ENCODE measurements at regions not wholly inside any gene's neighbourhood (a gene's known extent, or its start where the extent isn't known, plus 50 kb on each side); places are given as distances from the start of the nearest gene placed in this dataset.

DNA sequence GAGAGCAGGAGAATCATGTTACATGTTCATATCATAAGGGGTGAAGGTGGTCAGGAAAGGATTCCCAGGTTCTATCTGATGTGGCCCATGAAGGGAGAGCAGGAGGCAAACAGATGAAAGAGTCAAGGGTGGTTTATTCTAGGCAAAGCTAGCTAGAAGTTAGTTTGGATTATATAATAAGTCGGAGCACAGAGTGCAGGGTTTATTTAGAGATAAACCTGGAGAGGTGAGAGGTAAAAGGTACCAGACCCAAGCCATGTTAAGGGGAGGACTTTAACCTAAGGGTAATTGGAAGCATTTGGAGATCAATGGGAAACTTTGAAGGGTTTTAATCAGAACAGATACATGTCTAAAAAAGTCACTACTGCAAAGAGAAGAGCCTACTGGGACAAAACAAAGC lies 69.2 kb upstream of the LRATD1 start:
- Histone ChIP-seq H3K36me3 (ENCODE audit: control insufficient read depth in 2 of 2, insufficient read depth in 1 of 2, low read length in 2 of 2) (no peaks in the 10 kb centered on the region), H3K9me3 (ENCODE audit: control insufficient read depth, insufficient read depth, low read depth, low read length) (no peaks in the 10 kb centered on the region), H3K4me3 (ENCODE audit: low read depth, low read length) (no peak overlapping the region), H3K4me1 (ENCODE audit: control insufficient read depth, insufficient read depth, low read length) (no peaks in the 10 kb centered on the region), H3K27ac (ENCODE audit: extremely low read depth, low read depth, low read length) (no peak overlapping the region)
- ChIA-PET POLR2A (no interaction called here), CTCF (no interaction called here)
- TF ChIP-seq ZNF626 (tag by site-specific recombination; IDR thresholded peaks at IDR 0.05) (no peak), ZNF292 (tag by site-specific recombination; IDR thresholded peaks at IDR 0.05; ENCODE audit: borderline replicate concordance, low read depth) (no peak), GLI2 (tag by site-specific recombination; IDR thresholded peaks at IDR 0.05; ENCODE audit: borderline replicate concordance, low read depth) (no peak), ZNF24 (tag by site-specific recombination; IDR thresholded peaks at IDR 0.05) (no peak), ZNF23 (tag by site-specific recombination; IDR thresholded peaks at IDR 0.05; ENCODE audit: borderline replicate concordance) (no peak), ZNF585B (tag by site-specific recombination; IDR thresholded peaks at IDR 0.05) (no peak), EGR2 (tag by site-specific recombination; IDR thresholded peaks at IDR 0.05; ENCODE audit: low read depth) (no peak), ZNF404 (tag by site-specific recombination; IDR thresholded peaks at IDR 0.05) (no peak), ZNF521 (tag by site-specific recombination; IDR thresholded peaks at IDR 0.05) (no peak), GFI1B (tag by site-specific recombination; IDR thresholded peaks at IDR 0.05) (no peak), OSR2 (tag by site-specific recombination; IDR thresholded peaks at IDR 0.05) (no peak), SP2 (tag by site-specific recombination; IDR thresholded peaks at IDR 0.05) (no peak), YY2 (tag by site-specific recombination; IDR thresholded peaks at IDR 0.05) (no peak), ZSCAN30 (tag by site-specific recombination; IDR thresholded peaks at IDR 0.05) (no peak), ZNF157 (tag by site-specific recombination; IDR thresholded peaks at IDR 0.05) (no peak)
- TF ChIP-seq, protein P1, sequence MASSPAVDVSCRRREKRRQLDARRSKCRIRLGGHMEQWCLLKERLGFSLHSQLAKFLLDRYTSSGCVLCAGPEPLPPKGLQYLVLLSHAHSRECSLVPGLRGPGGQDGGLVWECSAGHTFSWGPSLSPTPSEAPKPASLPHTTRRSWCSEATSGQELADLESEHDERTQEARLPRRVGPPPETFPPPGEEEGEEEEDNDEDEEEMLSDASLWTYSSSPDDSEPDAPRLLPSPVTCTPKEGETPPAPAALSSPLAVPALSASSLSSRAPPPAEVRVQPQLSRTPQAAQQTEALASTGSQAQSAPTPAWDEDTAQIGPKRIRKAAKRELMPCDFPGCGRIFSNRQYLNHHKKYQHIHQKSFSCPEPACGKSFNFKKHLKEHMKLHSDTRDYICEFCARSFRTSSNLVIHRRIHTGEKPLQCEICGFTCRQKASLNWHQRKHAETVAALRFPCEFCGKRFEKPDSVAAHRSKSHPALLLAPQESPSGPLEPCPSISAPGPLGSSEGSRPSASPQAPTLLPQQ (tag by site-specific recombination; IDR thresholded peaks at IDR 0.05) = no peak
- TF ChIP-seq, protein P2, sequence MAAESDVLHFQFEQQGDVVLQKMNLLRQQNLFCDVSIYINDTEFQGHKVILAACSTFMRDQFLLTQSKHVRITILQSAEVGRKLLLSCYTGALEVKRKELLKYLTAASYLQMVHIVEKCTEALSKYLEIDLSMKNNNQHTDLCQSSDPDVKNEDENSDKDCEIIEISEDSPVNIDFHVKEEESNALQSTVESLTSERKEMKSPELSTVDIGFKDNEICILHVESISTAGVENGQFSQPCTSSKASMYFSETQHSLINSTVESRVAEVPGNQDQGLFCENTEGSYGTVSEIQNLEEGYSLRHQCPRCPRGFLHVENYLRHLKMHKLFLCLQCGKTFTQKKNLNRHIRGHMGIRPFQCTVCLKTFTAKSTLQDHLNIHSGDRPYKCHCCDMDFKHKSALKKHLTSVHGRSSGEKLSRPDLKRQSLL (tag by site-specific recombination; IDR thresholded peaks at IDR 0.05) = no peak
- TF ChIP-seq, protein P3, sequence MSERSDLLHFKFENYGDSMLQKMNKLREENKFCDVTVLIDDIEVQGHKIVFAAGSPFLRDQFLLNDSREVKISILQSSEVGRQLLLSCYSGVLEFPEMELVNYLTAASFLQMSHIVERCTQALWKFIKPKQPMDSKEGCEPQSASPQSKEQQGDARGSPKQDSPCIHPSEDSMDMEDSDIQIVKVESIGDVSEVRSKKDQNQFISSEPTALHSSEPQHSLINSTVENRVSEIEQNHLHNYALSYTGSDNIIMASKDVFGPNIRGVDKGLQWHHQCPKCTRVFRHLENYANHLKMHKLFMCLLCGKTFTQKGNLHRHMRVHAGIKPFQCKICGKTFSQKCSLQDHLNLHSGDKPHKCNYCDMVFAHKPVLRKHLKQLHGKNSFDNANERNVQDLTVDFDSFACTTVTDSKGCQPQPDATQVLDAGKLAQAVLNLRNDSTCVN (tag by site-specific recombination; optimal IDR thresholded peaks at IDR 0.05) = no peak
- TF ChIP-seq, protein P4, sequence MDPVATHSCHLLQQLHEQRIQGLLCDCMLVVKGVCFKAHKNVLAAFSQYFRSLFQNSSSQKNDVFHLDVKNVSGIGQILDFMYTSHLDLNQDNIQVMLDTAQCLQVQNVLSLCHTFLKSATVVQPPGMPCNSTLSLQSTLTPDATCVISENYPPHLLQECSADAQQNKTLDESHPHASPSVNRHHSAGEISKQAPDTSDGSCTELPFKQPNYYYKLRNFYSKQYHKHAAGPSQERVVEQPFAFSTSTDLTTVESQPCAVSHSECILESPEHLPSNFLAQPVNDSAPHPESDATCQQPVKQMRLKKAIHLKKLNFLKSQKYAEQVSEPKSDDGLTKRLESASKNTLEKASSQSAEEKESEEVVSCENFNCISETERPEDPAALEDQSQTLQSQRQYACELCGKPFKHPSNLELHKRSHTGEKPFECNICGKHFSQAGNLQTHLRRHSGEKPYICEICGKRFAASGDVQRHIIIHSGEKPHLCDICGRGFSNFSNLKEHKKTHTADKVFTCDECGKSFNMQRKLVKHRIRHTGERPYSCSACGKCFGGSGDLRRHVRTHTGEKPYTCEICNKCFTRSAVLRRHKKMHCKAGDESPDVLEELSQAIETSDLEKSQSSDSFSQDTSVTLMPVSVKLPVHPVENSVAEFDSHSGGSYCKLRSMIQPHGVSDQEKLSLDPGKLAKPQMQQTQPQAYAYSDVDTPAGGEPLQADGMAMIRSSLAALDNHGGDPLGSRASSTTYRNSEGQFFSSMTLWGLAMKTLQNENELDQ (tag by site-specific recombination; IDR thresholded peaks at IDR 0.05; ENCODE audit: low read depth) = no peak

DNA sequence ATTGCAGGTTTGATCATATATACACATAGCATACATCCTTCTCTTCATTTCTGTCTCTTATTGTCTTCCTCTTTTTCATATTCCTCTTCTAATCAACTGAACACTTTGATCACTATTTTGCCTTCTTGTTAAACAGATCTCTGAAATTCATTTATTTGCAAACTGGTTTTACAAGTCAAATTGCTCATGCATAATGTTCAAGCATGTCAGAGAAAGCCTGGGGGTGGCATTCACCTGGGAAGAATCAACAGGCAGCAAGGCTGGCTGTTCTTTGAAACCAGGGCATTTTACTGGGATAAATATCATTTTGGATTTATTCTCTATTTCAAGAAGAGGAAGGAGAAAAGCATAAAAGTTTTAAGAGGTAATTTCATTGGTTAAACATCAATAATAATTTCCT lies 66.9 kb upstream of the LRATD1 start:
- Histone ChIP-seq H3K4me1 (ENCODE audit: control insufficient read depth, insufficient read depth, low read length) (no peaks in the 10 kb centered on the region), H3K9me3 (ENCODE audit: control insufficient read depth, insufficient read depth, low read depth, low read length) (no peaks in the 10 kb centered on the region), H3K4me3 (ENCODE audit: low read depth, low read length) (no peak overlapping the region), H3K36me3 (ENCODE audit: control insufficient read depth in 2 of 2, insufficient read depth in 1 of 2, low read length in 2 of 2) (no peaks in the 10 kb centered on the region), H3K27ac (ENCODE audit: extremely low read depth, low read depth, low read length) (no peak overlapping the region)
- POLR2A ChIA-PET = no interaction called here
- CTCF ChIA-PET = no interaction called here
- TF ChIP-seq YY1 (tag by site-specific recombination; IDR thresholded peaks at IDR 0.05) (no peak), ZNF792 (tag by site-specific recombination; IDR thresholded peaks at IDR 0.05) (no peak), TRIM28 (IDR thresholded peaks at IDR 0.05; ENCODE audit: borderline replicate concordance, low read length) (no peak), ZNF785 (tag by site-specific recombination; IDR thresholded peaks at IDR 0.05) (no peak), ZNF768 (tag by site-specific recombination; IDR thresholded peaks at IDR 0.05) (no peak)
- TF ChIP-seq, protein P5, sequence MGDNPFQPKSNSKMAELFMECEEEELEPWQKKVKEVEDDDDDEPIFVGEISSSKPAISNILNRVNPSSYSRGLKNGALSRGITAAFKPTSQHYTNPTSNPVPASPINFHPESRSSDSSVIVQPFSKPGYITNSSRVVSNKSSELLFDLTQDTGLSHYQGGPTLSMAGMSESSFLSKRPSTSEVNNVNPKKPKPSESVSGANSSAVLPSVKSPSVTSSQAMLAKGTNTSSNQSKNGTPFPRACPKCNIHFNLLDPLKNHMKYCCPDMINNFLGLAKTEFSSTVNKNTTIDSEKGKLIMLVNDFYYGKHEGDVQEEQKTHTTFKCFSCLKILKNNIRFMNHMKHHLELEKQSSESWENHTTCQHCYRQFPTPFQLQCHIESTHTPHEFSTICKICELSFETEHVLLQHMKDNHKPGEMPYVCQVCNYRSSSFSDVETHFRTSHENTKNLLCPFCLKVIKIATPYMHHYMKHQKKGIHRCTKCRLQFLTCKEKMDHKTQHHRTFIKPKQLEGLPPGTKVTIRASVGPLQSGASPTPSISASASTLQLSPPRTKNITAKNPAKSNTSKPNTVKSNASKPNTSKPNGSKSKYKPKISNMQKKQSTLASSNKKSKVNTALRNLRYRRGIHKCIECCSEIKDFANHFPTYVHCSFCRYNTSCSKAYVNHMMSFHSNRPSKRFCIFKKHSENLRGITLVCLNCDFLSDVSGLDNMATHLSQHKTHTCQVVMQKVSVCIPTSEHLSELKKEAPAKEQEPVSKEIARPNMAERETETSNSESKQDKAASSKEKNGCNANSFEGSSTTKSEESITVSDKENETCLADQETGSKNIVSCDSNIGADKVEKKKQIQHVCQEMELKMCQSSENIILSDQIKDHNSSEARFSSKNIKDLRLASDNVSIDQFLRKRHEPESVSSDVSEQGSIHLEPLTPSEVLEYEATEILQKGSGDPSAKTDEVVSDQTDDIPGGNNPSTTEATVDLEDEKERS (tag by site-specific recombination; IDR thresholded peaks at IDR 0.05) = no peak
